ENCODE measurements at regions not wholly inside any gene's neighbourhood (a gene's known extent, or its start where the extent isn't known, plus 50 kb on each side); places are given as distances from the start of the nearest gene placed in this dataset.

- TF ChIP-seq POLR2A (IDR thresholded peaks at IDR 0.05) (no peak), CTCF (IDR thresholded peaks at IDR 0.05 in 4 of 5, conservative IDR thresholded peaks at IDR 0.05 in 1 of 5) (no peak)
Measured at GRCh38 chr6:62968834-62969233, 242.4 kb upstream of the FKBP1C start.
